ENCODE measurements at regions not wholly inside any gene's neighbourhood (a gene's known extent, or its start where the extent isn't known, plus 50 kb on each side); places are given as distances from the start of the nearest gene placed in this dataset.
"Not testable (repeated sequence)": the region's sequence is repeated elsewhere in the genome, so short reads cannot be mapped to it uniquely, and the experiment has no call there.

GRCh38 chr2:356304-356703, 68.4 kb upstream of the ALKAL2 start:
- not testable (repeated sequence) for TF ChIP-seq CTCF, POLR2A (IDR thresholded peaks at IDR 0.05)

Data from thyroid gland (tissue), 4 donors.